CD14-positive monocyte (primary cell): ENCODE measurements at regions not wholly inside any gene's neighbourhood (a gene's known extent, or its start where the extent isn't known, plus 50 kb on each side); places are given as distances from the start of the nearest gene placed in this dataset.

Source experiments
- DNase-seq, 3 donors: peaks; one replicate each; pipeline ENCODE4 v3.0.0-alpha.2; 2011 to 2022
- H2AFZ ChIP-seq: 2 replicates; pipeline ENCODE4 v1.6.0; 2012; ENCODE audit warnings: mild to moderate bottlenecking, low read depth, low read length, inconsistent platforms; ENCODE audit not compliant: insufficient read depth, poor library complexity, severe bottlenecking
- H3K27ac ChIP-seq, 2 donors: 1 replicate in 1 of 2; 2 replicates in 1 of 2; pipeline ENCODE4 v1.5.1; 2012 to 2013; ENCODE audit warnings: low read length in 2 of 2, control low read depth in 1 of 2, inconsistent platforms in 1 of 2, low read depth in 1 of 2, mild to moderate bottlenecking in 1 of 2
- H3K27me3 ChIP-seq, 2 donors: one replicate each; pipeline versions ENCODE4 v1.6.0 to v1.6.1; 2011 to 2013; ENCODE audit warnings: low read length in 2 of 2; ENCODE audit not compliant: control insufficient read depth in 2 of 2, insufficient read depth in 2 of 2
- H3K36me3 ChIP-seq, 2 donors: replicated peaks in 1 of 2; 1 replicate in 1 of 2; 2 replicates in 1 of 2; pipeline versions ENCODE4 v1.5.1 to v1.6.1; 2012 to 2013; ENCODE audit warnings: low read length in 2 of 2, control low read depth in 1 of 2, inconsistent platforms in 1 of 2, mild to moderate bottlenecking in 1 of 2; ENCODE audit not compliant: insufficient read depth in 2 of 2, control insufficient read depth in 1 of 2
- H3K4me1 ChIP-seq, 2 donors: 1 replicate in 1 of 2; 2 replicates in 1 of 2; pipeline versions ENCODE4 v1.5.1 to v1.6.1; 2012 to 2013; ENCODE audit warnings: low read length in 2 of 2, control low read depth in 1 of 2, inconsistent platforms in 1 of 2, mild to moderate bottlenecking in 1 of 2, moderate library complexity in 1 of 2; ENCODE audit not compliant: insufficient read depth in 2 of 2, control insufficient read depth in 1 of 2
- H3K4me2 ChIP-seq: replicated peaks from 2 replicates; pipeline ENCODE3; 2012; ENCODE audit warnings: low read length, moderate library complexity, mild to moderate bottlenecking; ENCODE audit not compliant: poor library complexity, severe bottlenecking; ENCODE audit errors: extremely low read depth
- H3K4me3 ChIP-seq, 3 experiments: fragments of 200-600 bp in 1 of 3; sonication (generic) in 1 of 3; replicated peaks in 1 of 3; 1 replicate in 2 of 3; 2 replicates in 1 of 3; pipeline ENCODE4 v1.5.1; 2011 to 2013; ENCODE audit warnings: low read length in 3 of 3, mild to moderate bottlenecking in 3 of 3, control low read depth in 2 of 3, low read depth in 2 of 3, inconsistent platforms in 1 of 3, moderate library complexity in 1 of 3
- H3K79me2 ChIP-seq: 2 replicates; pipeline ENCODE4 v1.6.0; 2012; ENCODE audit warnings: mild to moderate bottlenecking, control low read depth, inconsistent platforms, low read length, moderate library complexity; ENCODE audit not compliant: insufficient read depth
- H3K9ac ChIP-seq: 2 replicates; pipeline ENCODE4 v1.6.0; 2017; ENCODE audit warnings: low read length, mild to moderate bottlenecking; ENCODE audit not compliant: insufficient read depth, poor library complexity, severe bottlenecking
- H3K9me3 ChIP-seq, 2 donors: replicated peaks in 1 of 2; 1 replicate in 1 of 2; 2 replicates in 1 of 2; pipeline versions ENCODE4 v1.5.1 to v1.6.1; 2012 to 2013; ENCODE audit warnings: low read length in 2 of 2, control low read depth in 1 of 2; ENCODE audit not compliant: control insufficient read depth in 1 of 2, insufficient read depth in 1 of 2
- H4K20me1 ChIP-seq: 2 replicates; pipeline ENCODE4 v1.6.0; 2012; ENCODE audit warnings: mild to moderate bottlenecking, low read length, control low read depth, moderate library complexity; ENCODE audit not compliant: insufficient read depth
- H3K27ac Mint-ChIP-seq, 7 donors: one replicate each; pipeline ENCODE4 v1.8.0; 2020; ENCODE audit warnings: mild to moderate bottlenecking in 7 of 7, mixed read lengths in 7 of 7, moderate library complexity in 6 of 7, inconsistent platforms in 2 of 7
- H3K27me3 Mint-ChIP-seq, 3 donors: one replicate each; pipeline ENCODE4 v1.8.0; 2021 to 2022; ENCODE audit warnings: low read depth in 3 of 3, mild to moderate bottlenecking in 3 of 3, mixed read lengths in 3 of 3, moderate library complexity in 3 of 3, inconsistent platforms in 1 of 3
- H3K36me3 Mint-ChIP-seq, 2 donors: one replicate each; pipeline ENCODE4 v1.8.0; 2020; ENCODE audit warnings: mixed read lengths in 2 of 2, inconsistent platforms in 1 of 2, mild to moderate bottlenecking in 1 of 2
- H3K4me1 Mint-ChIP-seq: one replicate; pipeline ENCODE4 v1.8.0; 2020; ENCODE audit warnings: mild to moderate bottlenecking, mixed read lengths
- H3K4me3 Mint-ChIP-seq, 2 donors: one replicate each; pipeline ENCODE4 v1.8.0; 2020; ENCODE audit warnings: mild to moderate bottlenecking in 2 of 2, mixed read lengths in 2 of 2, moderate library complexity in 1 of 2
- H3K9me3 Mint-ChIP-seq, 7 donors: one replicate each; pipeline ENCODE4 v1.8.0; 2020 to 2022; ENCODE audit warnings: mixed read lengths in 7 of 7, mild to moderate bottlenecking in 6 of 7, moderate library complexity in 6 of 7, inconsistent platforms in 2 of 7
- CTCF ChIP-seq: fragments of 200-600 bp; IDR thresholded peaks from one replicate; pipeline ENCODE4 v1.8.0; 2022; ENCODE audit warnings: antibody characterized with exemption, mild to moderate bottlenecking
- WGBS: methylation state at CpG from one replicate; pipeline ENCODE4 v1.1.5; 2013; ENCODE audit warnings: missing lambda C conversion rate; ENCODE audit not compliant: insufficient coverage; 5-methylcytosine and 5-hydroxymethylcytosine counted together
- intact Hi-C, 2 donors: fragments of 100-400 bp; cut with micrococcal nuclease; formaldehyde crosslinking; loops; one replicate each; pipeline versions ENCODE4 v1.15.0 to v1.15.1; 2023

- Mint-ChIP-seq H3K27me3 (peaks cover 0 to 3% (median 0%) of the 10 kb centered on the region in 3 donors), H3K27ac (no peak overlapping the region), H3K9me3 (peaks cover 2 to 13% (median 6%) of the 10 kb centered on the region in 7 donors), H3K4me1 (no peaks in the 10 kb centered on the region), H3K36me3 (no peaks in the 10 kb centered on the region), H3K4me3 (no peak overlapping the region)
- no peak for DNase-seq
- 78% methylated on average over 6 of the region's 8 CpGs for WGBS
- TF ChIP-seq CTCF, result no peak
- no peak overlapping the region for H3K27ac ChIP-seq
- no peaks in the 10 kb centered on the region for H3K36me3 ChIP-seq
- H3K9me3 ChIP-seq, result peaks cover 0 to 5% of the 10 kb centered on the region in 2 donors
- no peaks in the 10 kb centered on the region for H3K79me2 ChIP-seq
- no peaks in the 10 kb centered on the region for H3K4me1 ChIP-seq
- H3K27me3 ChIP-seq, result no peaks in the 10 kb centered on the region
- no peak overlapping the region for H3K4me3 ChIP-seq
- no peak overlapping the region for H2AFZ ChIP-seq
- H4K20me1 ChIP-seq, result no peaks in the 10 kb centered on the region
- H3K9ac ChIP-seq, result no peak overlapping the region
- intact Hi-C loops, result no loop called here
- no peak overlapping the region for H3K4me2 ChIP-seq
Measured at GRCh38 chr10:130997267-130998045, 314.1 kb downstream of the TCERG1L start.

- Mint-ChIP-seq H3K9me3 (peaks cover 2 to 13% (median 4%) of the 10 kb centered on the region in 7 donors), H3K4me3 (no peak overlapping the region), H3K27me3 (peaks cover 0 to 3% (median 1%) of the 10 kb centered on the region in 3 donors), H3K36me3 (no peaks in the 10 kb centered on the region), H3K4me1 (no peaks in the 10 kb centered on the region), H3K27ac (no peak overlapping the region)
- no peak overlapping the region for H3K9ac ChIP-seq
- TF ChIP-seq CTCF, result no peak
- no peak overlapping the region for H3K27ac ChIP-seq
- H3K27me3 ChIP-seq, result no peaks in the 10 kb centered on the region
- H4K20me1 ChIP-seq, result no peaks in the 10 kb centered on the region
- WGBS, result 92% methylated on average over 2 of the region's 5 CpGs
- intact Hi-C loops, result no loop called here
- H3K9me3 ChIP-seq, result peaks cover 0 to 5% of the 10 kb centered on the region in 2 donors
- H3K4me2 ChIP-seq, result no peak overlapping the region
- DNase-seq, result no peak
- H3K36me3 ChIP-seq, result no peaks in the 10 kb centered on the region
- H3K4me1 ChIP-seq, result no peaks in the 10 kb centered on the region
- no peak overlapping the region for H2AFZ ChIP-seq
- H3K79me2 ChIP-seq, result no peaks in the 10 kb centered on the region
- H3K4me3 ChIP-seq, result no peak overlapping the region
Measured at GRCh38 chr10:130998046-130998435, 313.5 kb downstream of the TCERG1L start.
